AG04449 (cell line): ENCODE measurements at regions not wholly inside any gene's neighbourhood (a gene's known extent, or its start where the extent isn't known, plus 50 kb on each side); places are given as distances from the start of the nearest gene placed in this dataset.

ENCODE experiments used
- CTCF ChIA-PET: fragments of 350-600 bp; formaldehyde crosslinking; extraction: SDS; loops from one replicate; lab custom pipeline; 2021; ENCODE audit warnings: antibody characterized with exemption; lab: Yijun Ruan, JAX
- POLR2A ChIA-PET: fragments of 400-600, 350-600 bp; formaldehyde crosslinking; extraction: SDS; loops from one replicate; lab custom pipeline; 2020; ENCODE audit warnings: antibody characterized with exemption, inconsistent platforms; lab: Yijun Ruan, JAX
- DNase-seq: peaks from one replicate; pipeline ENCODE4 v3.0.0-alpha.2; 2010; ENCODE audit warnings: low read depth, low spot score
- H3K4me3 ChIP-seq: 2 replicates; pipeline ENCODE4 v1.5.1; 2011; ENCODE audit warnings: low read depth, mild to moderate bottlenecking, control low read depth, low read length
- TF ChIP-seq, protein P1 (sequence below): IDR thresholded peaks from one replicate; pipeline ENCODE4 v1.5.1; 2011; ENCODE audit warnings: mild to moderate bottlenecking, moderate library complexity, low read length, control low read depth, inconsistent platforms; ENCODE audit not compliant: insufficient read depth; ENCODE audit errors: missing control alignments

DNA sequence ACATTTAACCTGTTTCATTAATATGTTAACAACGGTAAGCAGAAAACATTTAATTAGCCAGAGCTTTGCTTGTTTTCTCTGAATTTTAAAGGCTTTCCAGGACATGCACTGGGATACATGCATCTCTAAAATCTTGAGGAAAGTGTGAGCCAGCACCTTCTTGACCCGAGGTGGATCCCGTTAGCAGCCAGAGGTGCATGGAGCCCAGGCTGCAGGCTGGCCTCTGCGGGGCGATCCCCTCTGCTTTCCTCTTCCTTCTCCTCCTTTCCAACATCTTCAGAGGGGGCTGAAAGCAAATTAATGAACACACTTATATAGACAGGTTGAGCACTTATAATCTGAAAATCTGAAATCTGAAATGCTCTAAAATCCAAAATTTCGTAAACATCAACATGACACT, 128.7 kb upstream of the CST7 start:
- no peak for DNase-seq
- TF ChIP-seq, protein P1, sequence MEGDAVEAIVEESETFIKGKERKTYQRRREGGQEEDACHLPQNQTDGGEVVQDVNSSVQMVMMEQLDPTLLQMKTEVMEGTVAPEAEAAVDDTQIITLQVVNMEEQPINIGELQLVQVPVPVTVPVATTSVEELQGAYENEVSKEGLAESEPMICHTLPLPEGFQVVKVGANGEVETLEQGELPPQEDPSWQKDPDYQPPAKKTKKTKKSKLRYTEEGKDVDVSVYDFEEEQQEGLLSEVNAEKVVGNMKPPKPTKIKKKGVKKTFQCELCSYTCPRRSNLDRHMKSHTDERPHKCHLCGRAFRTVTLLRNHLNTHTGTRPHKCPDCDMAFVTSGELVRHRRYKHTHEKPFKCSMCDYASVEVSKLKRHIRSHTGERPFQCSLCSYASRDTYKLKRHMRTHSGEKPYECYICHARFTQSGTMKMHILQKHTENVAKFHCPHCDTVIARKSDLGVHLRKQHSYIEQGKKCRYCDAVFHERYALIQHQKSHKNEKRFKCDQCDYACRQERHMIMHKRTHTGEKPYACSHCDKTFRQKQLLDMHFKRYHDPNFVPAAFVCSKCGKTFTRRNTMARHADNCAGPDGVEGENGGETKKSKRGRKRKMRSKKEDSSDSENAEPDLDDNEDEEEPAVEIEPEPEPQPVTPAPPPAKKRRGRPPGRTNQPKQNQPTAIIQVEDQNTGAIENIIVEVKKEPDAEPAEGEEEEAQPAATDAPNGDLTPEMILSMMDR = no peak
- POLR2A ChIA-PET = no interaction called here
- CTCF ChIA-PET = no interaction called here
- no peak overlapping the region for H3K4me3 ChIP-seq

DNA sequence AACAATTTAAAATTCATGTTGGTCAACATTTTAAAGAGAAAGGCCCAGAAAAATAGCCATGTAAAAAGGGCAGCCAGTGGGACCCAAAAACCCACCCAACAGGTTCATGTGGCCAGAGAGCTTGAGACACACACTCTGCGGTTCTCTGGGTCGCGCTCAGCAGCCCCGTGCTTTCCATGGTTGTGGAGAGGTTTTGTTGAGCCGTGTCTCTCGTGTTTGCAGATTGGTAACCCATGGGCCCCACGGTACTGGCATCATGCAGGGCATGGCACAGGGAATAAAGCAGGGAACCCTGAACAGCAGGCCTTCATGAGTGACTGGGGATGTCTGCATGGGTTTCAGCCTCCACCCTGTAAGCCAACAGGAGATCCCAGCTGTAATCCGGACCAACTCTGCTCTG, 127.7 kb upstream of the CST7 start:
- no peak for DNase-seq
- ChIA-PET CTCF (no interaction called here), POLR2A (no interaction called here)
- H3K4me3 ChIP-seq = no peak overlapping the region
- TF ChIP-seq, protein P1 = no peak

DNA sequence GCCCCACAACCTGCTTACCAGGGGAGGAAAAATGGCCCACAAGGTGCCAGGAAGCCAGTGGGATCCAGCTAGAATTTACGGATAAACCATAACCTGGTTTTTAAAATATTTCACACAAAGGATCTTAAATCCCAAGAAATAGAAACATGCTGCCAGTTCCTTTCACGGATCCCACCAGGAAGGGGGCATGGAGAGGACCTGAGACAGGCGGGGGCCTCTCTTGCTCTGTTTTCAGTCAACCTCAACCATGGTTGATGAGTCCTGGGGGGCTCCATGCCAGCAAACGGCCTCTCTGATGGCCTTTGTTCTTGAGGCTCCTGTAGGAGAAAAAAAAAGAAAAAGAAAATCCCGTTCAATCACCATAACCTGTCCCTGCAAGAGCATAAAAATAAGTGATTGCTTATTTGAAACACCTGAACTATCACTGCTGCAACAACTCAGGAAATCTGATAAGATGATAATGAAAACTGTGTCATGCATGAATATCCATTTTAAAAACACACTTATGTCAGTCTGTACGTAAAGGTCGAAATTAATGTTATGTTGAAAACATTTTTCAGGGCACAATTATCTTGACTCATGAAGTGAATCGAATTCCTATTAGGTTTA, 125.8 kb upstream of the CST7 start:
- DNase-seq = no peak
- CTCF ChIA-PET = no interaction called here
- no peak overlapping the region for H3K4me3 ChIP-seq
- POLR2A ChIA-PET = no interaction called here
- TF ChIP-seq, protein P1 = no peak

DNA sequence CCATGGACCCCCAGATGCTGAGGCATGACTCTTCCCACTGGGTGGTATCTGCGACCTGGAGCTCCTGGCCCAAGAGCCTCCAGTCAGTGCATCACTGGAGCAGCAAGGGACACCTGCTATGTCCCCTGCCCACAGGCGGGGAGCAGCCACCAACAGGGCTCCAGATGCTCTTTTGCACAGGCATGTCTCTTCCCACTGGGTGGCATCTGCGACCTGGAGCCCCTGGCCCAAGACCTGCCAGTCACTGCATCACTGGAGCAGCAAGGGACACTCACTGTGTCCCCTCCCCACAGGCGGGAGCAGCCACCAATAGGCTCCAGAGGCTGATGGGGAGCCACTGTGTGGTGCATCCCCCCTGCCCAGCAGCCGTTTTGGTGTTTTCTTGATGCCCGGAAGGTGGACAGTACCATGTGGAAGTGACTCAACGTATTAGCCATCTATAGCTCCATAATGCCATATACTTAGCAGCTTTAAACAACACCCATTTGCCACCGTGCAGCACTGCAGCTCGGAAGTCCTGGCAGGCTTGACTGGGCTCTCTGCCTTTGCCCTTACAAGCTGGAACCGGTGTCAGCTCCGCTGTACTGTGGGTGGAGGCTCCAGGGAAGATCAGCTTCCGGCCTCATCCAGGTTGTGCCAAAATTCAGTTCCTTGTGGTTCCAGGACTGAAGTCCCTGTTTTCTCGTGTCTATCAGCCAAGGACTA, 124.9 kb upstream of the CST7 start:
- CTCF ChIA-PET = no interaction called here
- POLR2A ChIA-PET = no interaction called here
- no peak overlapping the region for H3K4me3 ChIP-seq
- no peak for DNase-seq
- TF ChIP-seq, protein P1 = no peak

DNA sequence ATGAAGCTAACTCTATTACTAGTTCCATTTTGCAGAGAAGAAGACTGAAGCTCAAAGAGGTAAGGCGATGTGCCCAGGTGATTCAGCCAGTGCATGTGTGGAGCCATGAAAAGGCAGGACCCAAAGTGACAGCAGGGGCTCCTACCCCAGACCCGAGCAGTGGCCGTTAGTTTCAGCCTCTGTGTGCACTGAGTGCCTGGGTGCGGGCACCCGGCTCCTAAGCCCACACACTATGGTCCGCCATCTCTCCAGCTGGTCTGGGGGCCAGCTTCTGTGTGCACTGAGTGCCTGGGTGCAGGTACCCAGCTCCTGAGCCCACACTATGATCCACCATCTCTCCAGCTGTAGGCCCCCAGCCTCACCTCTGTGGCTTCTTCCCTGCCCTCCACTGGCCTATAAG, 123.5 kb upstream of the CST7 start:
- CTCF ChIA-PET = no interaction called here
- POLR2A ChIA-PET = no interaction called here
- TF ChIP-seq, protein P1 = no peak
- no peak for DNase-seq
- H3K4me3 ChIP-seq = no peak overlapping the region

DNA sequence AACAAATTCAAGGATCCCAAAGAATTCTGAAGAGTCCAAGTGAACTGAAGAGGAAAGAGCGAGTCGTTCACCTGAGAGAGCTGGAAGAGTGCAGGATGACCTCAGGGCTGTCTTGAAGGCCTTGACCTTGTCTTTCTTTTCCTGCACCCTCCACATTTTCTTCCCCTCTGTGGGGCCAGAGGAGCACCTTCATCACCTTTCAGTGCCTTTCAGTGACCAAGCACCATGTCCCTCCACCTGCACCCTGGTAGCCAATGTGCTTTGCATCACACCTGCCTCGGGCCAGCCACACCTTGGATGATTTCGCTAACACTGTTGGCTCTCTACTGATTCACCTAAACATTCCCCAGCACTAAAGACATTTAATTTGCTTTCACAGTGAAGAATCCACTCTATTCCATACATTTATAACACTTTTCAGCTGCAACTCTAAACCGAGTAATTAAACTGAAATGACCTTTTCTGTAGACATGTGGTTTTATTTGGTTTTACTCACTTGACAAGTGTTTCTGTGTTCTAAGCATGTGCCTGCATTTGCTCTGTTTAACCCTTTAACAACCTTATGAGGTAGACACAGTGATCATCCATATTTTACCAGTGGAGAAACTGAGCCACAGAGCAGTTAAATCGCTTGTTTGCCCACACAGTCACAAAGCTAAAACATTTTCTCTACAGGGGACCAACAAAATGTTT, 121.3 kb upstream of the CST7 start:
- POLR2A ChIA-PET = no interaction called here
- TF ChIP-seq, protein P1 = no peak
- no peak overlapping the region for H3K4me3 ChIP-seq
- CTCF ChIA-PET = no interaction called here
- no peak for DNase-seq
